Spleen (tissue), 11 donors: ENCODE measurements at regions not wholly inside any gene's neighbourhood (a gene's known extent, or its start where the extent isn't known, plus 50 kb on each side); places are given as distances from the start of the nearest gene placed in this dataset.

Experiments
- DNase-seq: peaks from one replicate; pipeline ENCODE4 v3.0.0-alpha.2; 2020
- H3K27ac ChIP-seq, 8 donors: fragments of 200-600 bp; sonication (generic) in 7 of 8; 1 replicate in 4 of 8; 2 replicates in 4 of 8; pipeline versions ENCODE4 v1.5.0 to v1.8.0; 2016 to 2021; ENCODE audit warnings: inconsistent platforms in 4 of 8, mild to moderate bottlenecking in 4 of 8, moderate library complexity in 1 of 8
- H3K27me3 ChIP-seq, 7 donors: fragments of 200-600 bp; sonication (generic) in 6 of 7; replicated peaks in 1 of 7; 1 replicate in 4 of 7; 2 replicates in 3 of 7; pipeline versions ENCODE4 v1.5.0 to v1.8.0; 2016 to 2021; ENCODE audit warnings: inconsistent platforms in 3 of 7, mild to moderate bottlenecking in 1 of 7
- H3K36me3 ChIP-seq, 6 donors: fragments of 200-600 bp; sonication (generic) in 5 of 6; 1 replicate in 4 of 6; 2 replicates in 2 of 6; pipeline versions ENCODE4 v1.5.0 to v1.8.0; 2016 to 2021; ENCODE audit warnings: inconsistent platforms in 2 of 6
- H3K4me1 ChIP-seq, 6 donors: fragments of 200-600 bp; sonication (generic) in 5 of 6; 1 replicate in 3 of 6; 2 replicates in 3 of 6; pipeline versions ENCODE4 v1.5.0 to v1.8.0; 2016 to 2021; ENCODE audit warnings: inconsistent platforms in 3 of 6
- H3K4me3 ChIP-seq, 8 donors: fragments of 200-600 bp; sonication (generic) in 7 of 8; 1 replicate in 4 of 8; 2 replicates in 4 of 8; pipeline versions ENCODE4 v1.5.0 to v1.8.0; 2016 to 2021; ENCODE audit warnings: inconsistent platforms in 4 of 8, mild to moderate bottlenecking in 4 of 8, moderate library complexity in 2 of 8
- H3K9me3 ChIP-seq, 8 donors: fragments of 200-600 bp; sonication (generic) in 7 of 8; 1 replicate in 4 of 8; 2 replicates in 4 of 8; pipeline versions ENCODE4 v1.5.0 to v1.8.0; 2016 to 2021; ENCODE audit warnings: inconsistent platforms in 4 of 8
- CTCF ChIP-seq, 11 experiments: fragments of 200-600 bp in 7 of 11; fragments of 450-650 bp in 4 of 11; sonication (generic) in 4 of 11; IDR thresholded peaks in 8 of 11; conservative IDR thresholded peaks in 3 of 11; 1 replicate in 7 of 11; 2 replicates in 4 of 11; pipeline versions ENCODE4 v1.4.0 to v1.8.0; 2016 to 2021; ENCODE audit warnings: antibody characterized with exemption in 11 of 11, inconsistent platforms in 4 of 11, mild to moderate bottlenecking in 1 of 11
- POLR2A ChIP-seq, 3 donors: fragments of 450-650 bp; IDR thresholded peaks; one replicate each; pipeline ENCODE4 v1.5.1; 2017; ENCODE audit warnings: antibody characterized with exemption in 3 of 3, mild to moderate bottlenecking in 1 of 3
- POLR2AphosphoS5 ChIP-seq, 3 donors: sonication (generic); formaldehyde crosslinking; IDR thresholded peaks; one replicate each; pipeline ENCODE4 v1.5.1; 2017; ENCODE audit warnings: antibody characterized with exemption in 3 of 3
- WGBS, 5 donors: extraction: QIAGEN DNeasy Blood & Tissue Kit in 3 of 5; methylation state at CpG; one replicate each; pipeline versions ENCODE4 v1.1.5 to v1.1.7; 2013 to 2018; 5-methylcytosine and 5-hydroxymethylcytosine counted together
- intact Hi-C: fragments of 100-400 bp; cut with DNase I; formaldehyde crosslinking; loops from one replicate; pipeline ENCODE4 v1.15.0; 2023; ENCODE audit warnings: low total_unique reads
- donor health status: healthy with polysubstance abuse.
- donor health status: DM: no; HTN: no; CAD: no; lungs with moderate emphysema.
- donor health status: DM: no; HTN: no; CAD: no.
- donor health status: Bipolar disorder and iron deficiency.
- donor health status: healthy.
- donor health status: DM: no; HTN: no; CAD: no.
- donor health status: DM: yes; HTN: yes; CAD: no.

- H3K27ac ChIP-seq, result no peak overlapping the region
- H3K4me1 ChIP-seq, result no peaks in the 10 kb centered on the region
- no peak for TF ChIP-seq POLR2AphosphoS5 (IDR thresholded peaks at IDR 0.05)
- TF ChIP-seq CTCF (IDR thresholded peaks at IDR 0.05 in 8 of 11, conservative IDR thresholded peaks at IDR 0.05 in 3 of 11), result no peak
- no peak for TF ChIP-seq POLR2A (IDR thresholded peaks at IDR 0.05)
- no peaks in the 10 kb centered on the region for H3K27me3 ChIP-seq
- 71 to 90% (median 79%) methylated on average over 2 of the region's 2 CpGs for WGBS, 5 donors
- no peaks in the 10 kb centered on the region for H3K36me3 ChIP-seq
- no peak for DNase-seq
- peaks cover 0 to 25% (median 16%) of the 10 kb centered on the region in 8 donors for H3K9me3 ChIP-seq
- no peak overlapping the region for H3K4me3 ChIP-seq
- intact Hi-C loops, result no loop called here
Measured at GRCh38 chr17:62178579-62178978, 113.5 kb upstream of the MED13 start.

- no peak overlapping the region for H3K4me3 ChIP-seq
- no peak overlapping the region for H3K27ac ChIP-seq
- no peak for DNase-seq
- no peak for TF ChIP-seq POLR2AphosphoS5 (IDR thresholded peaks at IDR 0.05)
- no peak for TF ChIP-seq POLR2A (IDR thresholded peaks at IDR 0.05)
- TF ChIP-seq CTCF (IDR thresholded peaks at IDR 0.05 in 8 of 11, conservative IDR thresholded peaks at IDR 0.05 in 3 of 11), result no peak
- no peaks in the 10 kb centered on the region for H3K36me3 ChIP-seq
- no peaks in the 10 kb centered on the region for H3K27me3 ChIP-seq
- H3K4me1 ChIP-seq, result peaks cover 0 to 4% (median 0%) of the 10 kb centered on the region in 6 donors
- WGBS, 5 donors, result 85 to 91% (median 88%) methylated on average over 18 of the region's 18 CpGs
- H3K9me3 ChIP-seq, result no peaks in the 10 kb centered on the region
- intact Hi-C loops, result no loop called here
Measured at GRCh38 chr17:62172492-62173291, 107.6 kb upstream of the MED13 start.

- Histone ChIP-seq H3K27ac (no peak overlapping the region), H3K4me1 (peaks cover 0 to 4% (median 0%) of the 10 kb centered on the region in 6 donors), H3K36me3 (no peaks in the 10 kb centered on the region), H3K4me3 (no peak overlapping the region), H3K27me3 (no peaks in the 10 kb centered on the region), H3K9me3 (no peaks in the 10 kb centered on the region)
- DNase-seq, result no peak
- 86 to 93% (median 88%) methylated on average over 2 of the region's 2 CpGs for WGBS, 5 donors
- TF ChIP-seq POLR2A (IDR thresholded peaks at IDR 0.05) (no peak), CTCF (IDR thresholded peaks at IDR 0.05 in 8 of 11, conservative IDR thresholded peaks at IDR 0.05 in 3 of 11) (no peak), POLR2AphosphoS5 (IDR thresholded peaks at IDR 0.05) (no peak)
- intact Hi-C loops, result no loop called here
Measured at GRCh38 chr17:62167076-62167475, 102.0 kb upstream of the MED13 start.

GRCh38 chr17:62164747-62165722, 100.0 kb upstream of the MED13 start:
- H3K9me3 ChIP-seq, result no peaks in the 10 kb centered on the region
- H3K4me3 ChIP-seq, result no peak overlapping the region
- no peaks in the 10 kb centered on the region for H3K36me3 ChIP-seq
- H3K27me3 ChIP-seq, result no peaks in the 10 kb centered on the region
- H3K4me1 ChIP-seq, result no peaks in the 10 kb centered on the region
- no peak for TF ChIP-seq CTCF (IDR thresholded peaks at IDR 0.05 in 8 of 11, conservative IDR thresholded peaks at IDR 0.05 in 3 of 11)
- no peak for TF ChIP-seq POLR2A (IDR thresholded peaks at IDR 0.05)
- TF ChIP-seq POLR2AphosphoS5 (IDR thresholded peaks at IDR 0.05), result no peak
- 46 to 71% (median 64%) methylated on average over 3 of the region's 3 CpGs for WGBS, 5 donors
- no peak overlapping the region for H3K27ac ChIP-seq
- intact Hi-C loops, result no loop called here
- DNase-seq, result no peak
